Stomach (tissue), 8 donors: ENCODE measurements at regions not wholly inside any gene's neighbourhood (a gene's known extent, or its start where the extent isn't known, plus 50 kb on each side); places are given as distances from the start of the nearest gene placed in this dataset.

Experiments used
- DNase-seq, 2 donors: peaks; one replicate each; pipeline versions ENCODE4 v3.0.0 to v3.0.0-alpha.2; 2013 to 2019
- H3K27ac ChIP-seq, 5 donors: fragments of 200-600 bp in 4 of 5; sonication (generic) in 4 of 5; one replicate each; pipeline ENCODE4 v1.5.1; 2013 to 2019; ENCODE audit warnings: mild to moderate bottlenecking in 1 of 5, moderate library complexity in 1 of 5
- H3K27me3 ChIP-seq, 3 donors: fragments of 200-600 bp; sonication (generic); one replicate each; pipeline ENCODE4 v1.5.1; 2017 to 2019; ENCODE audit warnings: mixed run types in 1 of 3
- H3K36me3 ChIP-seq, 4 donors: fragments of 200-600 bp; sonication (generic); 1 replicate in 3 of 4; 2 replicates in 1 of 4; pipeline ENCODE4 v1.5.1; 2016 to 2019
- H3K4me1 ChIP-seq, 4 donors: fragments of 200-600 bp; sonication (generic); one replicate each; pipeline ENCODE4 v1.5.1; 2016 to 2019
- H3K4me3 ChIP-seq, 4 donors: fragments of 200-600 bp; sonication (generic) in 3 of 4; one replicate each; pipeline ENCODE4 v1.5.1; 2016 to 2019; ENCODE audit warnings: mild to moderate bottlenecking in 1 of 4
- H3K9me3 ChIP-seq, 4 donors: fragments of 200-600 bp; sonication (generic); one replicate each; pipeline ENCODE4 v1.5.1; 2016 to 2019
- EP300 ChIP-seq: sonication (generic); formaldehyde crosslinking; IDR thresholded peaks from one replicate; pipeline ENCODE4 v1.6.1; 2017; ENCODE audit warnings: antibody characterized with exemption
- POLR2A ChIP-seq, 4 donors: fragments of 450-650 bp; IDR thresholded peaks; one replicate each; pipeline ENCODE4 v1.6.1; 2016; ENCODE audit warnings: antibody characterized with exemption in 4 of 4, control low read depth in 2 of 4, mild to moderate bottlenecking in 1 of 4, moderate library complexity in 1 of 4
- POLR2AphosphoS5 ChIP-seq, 3 donors: sonication (generic); formaldehyde crosslinking; IDR thresholded peaks; one replicate each; pipeline ENCODE4 v1.6.1; 2016; ENCODE audit warnings: antibody characterized with exemption in 3 of 3
- WGBS, 5 donors: extraction: QIAGEN DNeasy Blood & Tissue Kit in 3 of 5; methylation state at CpG; one replicate each; pipeline versions ENCODE4 v1.1.5 to v1.1.7; 2013 to 2018; 5-methylcytosine and 5-hydroxymethylcytosine counted together
- intact Hi-C: fragments of 100-400 bp; cut with DNase I; formaldehyde crosslinking; loops from one replicate; pipeline ENCODE4 v1.15.1; 2023; ENCODE audit warnings: low total_unique reads
- TF ChIP-seq, protein P1 (sequence below), 7 experiments: fragments of 450-650 bp in 4 of 7; fragments of 200-600 bp in 3 of 7; sonication (generic) in 3 of 7; IDR thresholded peaks; one replicate each; pipeline ENCODE4 v1.5.1; 2016 to 2019; ENCODE audit warnings: antibody characterized with exemption in 7 of 7, control low read depth in 2 of 7, mild to moderate bottlenecking in 1 of 7
- donor health status: healthy with polysubstance abuse.
- donor health status: Bipolar disorder and iron deficiency.
- donor health status: healthy.

DNA sequence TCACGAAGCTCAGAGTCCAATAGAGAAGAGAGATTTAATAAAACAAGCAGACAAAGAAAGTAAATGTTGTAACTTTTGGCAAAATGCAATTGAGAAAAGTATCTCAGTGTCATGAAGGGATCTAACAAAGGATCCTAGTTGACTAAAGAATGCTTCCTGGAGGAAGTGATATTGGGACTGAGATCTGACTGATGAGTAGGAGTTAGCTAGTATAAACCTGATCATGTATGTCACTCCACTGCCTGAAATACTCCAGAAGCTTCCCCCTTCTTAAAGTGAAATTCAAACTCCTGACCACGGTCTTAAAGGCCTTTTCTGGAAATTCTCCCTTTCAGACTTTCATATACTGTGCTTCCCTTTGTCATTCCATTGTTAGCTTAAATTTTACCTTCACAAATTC is 1102.4 kb upstream of the ZEB2 start:
- Histone ChIP-seq H3K4me3 (no peak overlapping the region), H3K4me1 (no peaks in the 10 kb centered on the region), H3K27ac (no peak overlapping the region), H3K9me3 (no peaks in the 10 kb centered on the region), H3K27me3 (no peaks in the 10 kb centered on the region), H3K36me3 (no peaks in the 10 kb centered on the region)
- 80 to 93% (median 87%) methylated on average over 2 of the region's 2 CpGs for WGBS, 5 donors
- TF ChIP-seq EP300: no peak
- TF ChIP-seq, protein P1, sequence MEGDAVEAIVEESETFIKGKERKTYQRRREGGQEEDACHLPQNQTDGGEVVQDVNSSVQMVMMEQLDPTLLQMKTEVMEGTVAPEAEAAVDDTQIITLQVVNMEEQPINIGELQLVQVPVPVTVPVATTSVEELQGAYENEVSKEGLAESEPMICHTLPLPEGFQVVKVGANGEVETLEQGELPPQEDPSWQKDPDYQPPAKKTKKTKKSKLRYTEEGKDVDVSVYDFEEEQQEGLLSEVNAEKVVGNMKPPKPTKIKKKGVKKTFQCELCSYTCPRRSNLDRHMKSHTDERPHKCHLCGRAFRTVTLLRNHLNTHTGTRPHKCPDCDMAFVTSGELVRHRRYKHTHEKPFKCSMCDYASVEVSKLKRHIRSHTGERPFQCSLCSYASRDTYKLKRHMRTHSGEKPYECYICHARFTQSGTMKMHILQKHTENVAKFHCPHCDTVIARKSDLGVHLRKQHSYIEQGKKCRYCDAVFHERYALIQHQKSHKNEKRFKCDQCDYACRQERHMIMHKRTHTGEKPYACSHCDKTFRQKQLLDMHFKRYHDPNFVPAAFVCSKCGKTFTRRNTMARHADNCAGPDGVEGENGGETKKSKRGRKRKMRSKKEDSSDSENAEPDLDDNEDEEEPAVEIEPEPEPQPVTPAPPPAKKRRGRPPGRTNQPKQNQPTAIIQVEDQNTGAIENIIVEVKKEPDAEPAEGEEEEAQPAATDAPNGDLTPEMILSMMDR (IDR thresholded peaks at IDR 0.05): no peak
- no peak for TF ChIP-seq POLR2AphosphoS5 (IDR thresholded peaks at IDR 0.05)
- TF ChIP-seq POLR2A (IDR thresholded peaks at IDR 0.05): no peak
- intact Hi-C loops: no loop called here
- no peak for DNase-seq

GRCh38 chr2:145617906-145618305 is 1098.0 kb upstream of the ZEB2 start:
- intact Hi-C loops: no loop called here
- H3K27me3 ChIP-seq: no peaks in the 10 kb centered on the region
- WGBS, 5 donors: 38 to 75% (median 58%) methylated on average over 2 of the region's 2 CpGs
- no peaks in the 10 kb centered on the region for H3K9me3 ChIP-seq
- H3K4me1 ChIP-seq: no peaks in the 10 kb centered on the region
- no peak overlapping the region for H3K4me3 ChIP-seq
- no peaks in the 10 kb centered on the region for H3K36me3 ChIP-seq
- no peak for DNase-seq
- TF ChIP-seq EP300 (no peak), POLR2AphosphoS5 (IDR thresholded peaks at IDR 0.05) (no peak), POLR2A (IDR thresholded peaks at IDR 0.05) (no peak)
- TF ChIP-seq, protein P1 (IDR thresholded peaks at IDR 0.05): no peak
- no peak overlapping the region for H3K27ac ChIP-seq

GRCh38 chr2:145617420-145617819 is 1097.5 kb upstream of the ZEB2 start:
- DNase-seq: no peak
- H3K36me3 ChIP-seq: no peaks in the 10 kb centered on the region
- no peak overlapping the region for H3K27ac ChIP-seq
- no peaks in the 10 kb centered on the region for H3K4me1 ChIP-seq
- intact Hi-C loops: no loop called here
- no peak overlapping the region for H3K4me3 ChIP-seq
- TF ChIP-seq EP300 (no peak), POLR2AphosphoS5 (IDR thresholded peaks at IDR 0.05) (no peak), POLR2A (IDR thresholded peaks at IDR 0.05) (no peak)
- H3K9me3 ChIP-seq: no peaks in the 10 kb centered on the region
- 74 to 90% (median 87%) methylated on average over 1 of the region's 1 CpG for WGBS, 5 donors
- H3K27me3 ChIP-seq: no peaks in the 10 kb centered on the region

GRCh38 chr2:145615626-145616025 is 1095.7 kb upstream of the ZEB2 start:
- 89 to 97% (median 93%) methylated on average over 4 of the region's 4 CpGs for WGBS, 5 donors
- H3K36me3 ChIP-seq: no peaks in the 10 kb centered on the region
- intact Hi-C loops: no loop called here
- no peak for TF ChIP-seq EP300
- no peak for TF ChIP-seq POLR2A (IDR thresholded peaks at IDR 0.05)
- TF ChIP-seq, protein P1 (IDR thresholded peaks at IDR 0.05): no peak
- no peak for TF ChIP-seq POLR2AphosphoS5 (IDR thresholded peaks at IDR 0.05)
- no peak overlapping the region for H3K4me3 ChIP-seq
- H3K27ac ChIP-seq: no peak overlapping the region
- H3K27me3 ChIP-seq: no peaks in the 10 kb centered on the region
- no peak for DNase-seq
- no peaks in the 10 kb centered on the region for H3K4me1 ChIP-seq
- no peaks in the 10 kb centered on the region for H3K9me3 ChIP-seq

GRCh38 chr2:145609951-145610350 is 1090.0 kb upstream of the ZEB2 start:
- TF ChIP-seq POLR2A (IDR thresholded peaks at IDR 0.05) (no peak), EP300 (no peak), POLR2AphosphoS5 (IDR thresholded peaks at IDR 0.05) (no peak)
- TF ChIP-seq, protein P1 (IDR thresholded peaks at IDR 0.05): no peak
- 92 to 97% (median 94%) methylated on average over 3 of the region's 3 CpGs for WGBS, 5 donors
- Histone ChIP-seq H3K4me1 (no peaks in the 10 kb centered on the region), H3K4me3 (no peak overlapping the region), H3K36me3 (no peaks in the 10 kb centered on the region), H3K9me3 (no peaks in the 10 kb centered on the region), H3K27ac (no peak overlapping the region), H3K27me3 (no peaks in the 10 kb centered on the region)
- intact Hi-C loops: no loop called here
- no peak for DNase-seq
